C4-2B (cell line): ENCODE measurements at regions not wholly inside any gene's neighbourhood (a gene's known extent, or its start where the extent isn't known, plus 50 kb on each side); places are given as distances from the start of the nearest gene placed in this dataset.

Experiments used
- CTCF ChIP-seq: fragments of 450-650 bp; conservative IDR thresholded peaks from 2 replicates; pipeline ENCODE4 v1.5.1; 2017; ENCODE audit warnings: mild to moderate bottlenecking
- ZFX ChIP-seq: fragments of 450-650 bp; IDR thresholded peaks from 2 replicates; pipeline ENCODE4 v1.6.1; 2017

- TF ChIP-seq CTCF: no peak
- no peak for TF ChIP-seq ZFX
These were observed 95.3 kb upstream of the SLC27A6 start for GRCh38 chr5:128869970-128870369.
